Mucosa of stomach (tissue), 1 donor: ENCODE measurements at regions not wholly inside any gene's neighbourhood (a gene's known extent, or its start where the extent isn't known, plus 50 kb on each side); places are given as distances from the start of the nearest gene placed in this dataset.

Experiments used
- H3K27me3 ChIP-seq: one replicate; pipeline ENCODE4 v1.7.0; 2013; ENCODE audit warnings: mild to moderate bottlenecking, low read length; ENCODE audit not compliant: control insufficient read depth, insufficient read depth
- H3K36me3 ChIP-seq: one replicate; pipeline ENCODE4 v1.7.0; 2013; ENCODE audit warnings: low read length; ENCODE audit not compliant: control insufficient read depth, insufficient read depth
- H3K4me1 ChIP-seq: one replicate; pipeline ENCODE4 v1.7.0; 2013; ENCODE audit warnings: mild to moderate bottlenecking, low read length; ENCODE audit not compliant: control insufficient read depth, insufficient read depth
- H3K4me3 ChIP-seq: one replicate; pipeline ENCODE4 v1.7.0; 2013; ENCODE audit warnings: low read length
- H3K9ac ChIP-seq: one replicate; pipeline ENCODE4 v1.7.0; 2013; ENCODE audit warnings: mild to moderate bottlenecking, low read length, moderate library complexity
- H3K9me3 ChIP-seq: one replicate; pipeline ENCODE4 v1.7.0; 2013; ENCODE audit warnings: mild to moderate bottlenecking, low read length, moderate library complexity; ENCODE audit not compliant: control insufficient read depth
- donor health status: Pancreatic carcinoma.

DNA sequence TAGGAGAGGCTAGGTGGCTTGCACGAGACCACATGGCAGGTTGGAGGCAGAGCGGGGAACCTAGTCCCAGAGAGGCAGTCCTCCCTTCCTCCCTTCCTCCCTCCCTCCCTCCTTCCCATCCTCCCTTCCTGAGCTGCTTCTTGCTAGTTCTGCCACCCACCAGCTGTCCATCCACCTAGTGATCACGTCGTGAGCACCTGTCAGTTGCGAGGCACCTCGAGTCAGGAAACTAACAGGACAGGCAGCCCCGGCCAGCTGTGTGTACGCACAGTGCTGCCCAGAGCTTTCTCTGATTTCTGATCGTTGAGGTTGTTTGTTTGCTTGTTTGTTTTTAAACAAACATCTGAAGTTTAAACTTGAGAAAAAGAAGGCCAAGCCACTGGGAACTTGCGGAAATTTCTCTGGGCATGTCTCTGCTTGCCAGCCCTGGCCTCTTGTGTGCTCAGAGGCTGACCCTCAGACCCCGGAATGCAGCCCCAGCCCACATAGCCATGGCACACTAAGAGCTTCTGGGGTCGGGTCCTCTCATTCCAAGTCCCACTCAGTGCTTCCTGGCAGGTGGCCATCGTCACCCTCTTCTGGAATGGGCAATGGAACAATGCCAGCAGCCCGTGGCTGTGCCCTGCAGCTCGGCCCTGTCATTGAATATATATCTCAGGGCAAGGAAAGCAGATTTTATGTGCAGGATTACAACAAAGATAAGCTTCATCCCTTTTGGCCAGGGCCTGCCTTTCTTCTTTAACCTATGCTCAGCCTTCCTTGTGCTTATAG, 174.0 kb downstream of the KATNIP start:
- H3K9ac ChIP-seq: no peak overlapping the region
- peaks cover 50% of the 10 kb centered on the region for H3K4me1 ChIP-seq
- no peak overlapping the region for H3K4me3 ChIP-seq

DNA sequence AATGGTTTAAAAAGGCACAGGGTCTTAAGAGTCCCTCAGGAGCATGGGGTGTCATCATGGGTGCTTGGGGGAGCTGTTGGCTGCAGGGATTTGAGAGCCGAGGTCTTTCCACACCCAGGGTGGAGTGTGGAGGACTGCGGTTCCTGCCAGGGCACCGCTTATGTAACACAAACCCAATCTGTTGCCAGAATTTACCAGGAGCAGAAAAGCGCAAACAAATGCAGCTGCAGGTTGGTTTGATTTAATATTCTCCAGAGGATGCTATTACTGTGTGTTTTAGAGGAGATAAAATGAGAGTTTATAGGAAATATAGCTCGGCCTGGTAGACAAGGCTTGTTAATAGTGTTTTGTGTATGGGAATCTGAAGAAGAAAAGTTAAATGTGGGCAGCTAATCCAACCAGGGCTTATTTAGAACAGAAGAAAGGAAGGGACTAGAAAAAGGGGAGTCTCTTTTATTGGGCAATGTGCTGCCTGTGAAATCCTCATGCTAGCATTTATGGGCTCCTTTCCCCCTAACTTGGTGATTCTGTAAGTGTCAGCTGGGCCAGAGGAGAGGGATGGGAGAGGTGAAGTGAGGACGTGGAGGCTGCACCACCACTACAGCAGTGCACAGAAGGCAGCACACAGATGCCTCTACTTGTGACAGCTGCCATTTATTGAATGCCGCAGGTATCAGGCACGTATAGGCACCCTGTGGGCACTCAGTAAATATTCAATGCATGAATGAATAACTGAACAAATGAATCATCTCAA, 174.7 kb downstream of the KATNIP start:
- Histone ChIP-seq H3K9me3 (no peaks in the 10 kb centered on the region), H3K4me1 (peaks cover 50% of the 10 kb centered on the region), H3K36me3 (no peaks in the 10 kb centered on the region), H3K9ac (peak overlapping the region; percentile 16), H3K27me3 (no peaks in the 10 kb centered on the region), H3K4me3 (no peak overlapping the region)

More for the DNA sequence above, 174.0 kb downstream of the KATNIP start:
- no peaks in the 10 kb centered on the region for H3K27me3 ChIP-seq
- H3K9me3 ChIP-seq: no peaks in the 10 kb centered on the region
- H3K36me3 ChIP-seq: no peaks in the 10 kb centered on the region

GRCh38 chr16:27725236-27726000, 175.5 kb downstream of the KATNIP start:
- no peaks in the 10 kb centered on the region for H3K36me3 ChIP-seq
- H3K27me3 ChIP-seq: no peaks in the 10 kb centered on the region
- no peak overlapping the region for H3K4me3 ChIP-seq
- H3K4me1 ChIP-seq: peaks cover 48% of the 10 kb centered on the region
- H3K9ac ChIP-seq: peak overlapping the region; percentile 16
- no peaks in the 10 kb centered on the region for H3K9me3 ChIP-seq

DNA sequence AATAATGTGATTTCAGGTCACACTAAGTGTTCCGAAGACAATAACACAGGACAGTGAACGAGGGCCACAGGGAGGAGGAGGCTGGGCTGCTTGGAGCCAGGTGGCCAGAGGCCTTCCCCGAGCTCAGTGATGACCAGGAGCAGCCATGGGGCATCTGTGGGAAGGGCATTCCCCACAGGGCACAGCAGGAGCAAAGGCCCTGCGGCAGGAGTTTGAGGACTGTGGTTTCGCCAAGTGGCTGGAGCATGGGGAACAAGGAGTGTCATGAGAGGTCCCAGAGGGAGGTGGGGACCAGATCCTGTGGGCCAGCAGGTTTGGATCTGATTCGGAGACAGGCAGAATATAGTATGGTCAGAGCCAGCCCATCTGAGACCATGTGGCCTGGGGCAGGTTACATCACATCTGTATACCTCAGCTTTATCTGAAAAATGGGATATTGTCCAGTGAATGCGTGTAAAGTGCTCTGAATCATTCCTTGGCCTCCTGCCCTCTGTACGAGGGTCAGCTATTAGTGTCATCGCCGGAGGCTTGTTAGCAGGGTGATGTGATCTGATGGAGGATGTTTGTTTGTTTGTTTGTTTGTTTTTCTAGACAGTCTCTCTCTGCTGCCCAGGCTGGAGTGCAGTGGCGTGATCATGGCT, 176.8 kb downstream of the KATNIP start:
- Histone ChIP-seq H3K4me3 (no peak overlapping the region), H3K4me1 (peaks cover 37% of the 10 kb centered on the region), H3K27me3 (no peaks in the 10 kb centered on the region), H3K9ac (no peak overlapping the region), H3K36me3 (no peaks in the 10 kb centered on the region), H3K9me3 (no peaks in the 10 kb centered on the region)

DNA sequence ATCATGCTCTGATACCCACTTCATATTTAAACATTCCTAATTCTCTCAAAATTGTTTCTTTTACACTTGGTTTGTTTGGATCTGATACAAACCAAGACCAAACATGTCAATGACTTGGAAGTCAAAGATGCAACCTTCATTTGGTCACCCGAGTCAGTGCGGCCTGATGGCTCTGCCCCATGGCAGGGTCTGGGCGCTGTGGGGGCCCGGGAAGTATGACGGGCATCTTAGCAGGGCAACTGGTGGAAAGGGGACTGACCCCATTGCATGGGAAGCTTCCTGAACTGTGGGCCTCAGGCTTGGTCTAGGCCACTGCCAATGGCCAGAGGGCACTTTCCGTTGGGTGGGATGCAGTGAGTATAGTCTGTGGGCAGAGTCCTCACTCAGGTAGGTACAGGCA, 178.0 kb downstream of the KATNIP start:
- H3K27me3 ChIP-seq: no peaks in the 10 kb centered on the region
- no peak overlapping the region for H3K4me3 ChIP-seq
- peaks cover 25% of the 10 kb centered on the region for H3K4me1 ChIP-seq
- no peaks in the 10 kb centered on the region for H3K36me3 ChIP-seq
- no peak overlapping the region for H3K9ac ChIP-seq
- H3K9me3 ChIP-seq: no peaks in the 10 kb centered on the region

- Histone ChIP-seq H3K4me1 (peaks cover 17% of the 10 kb centered on the region), H3K4me3 (no peak overlapping the region), H3K36me3 (no peaks in the 10 kb centered on the region), H3K9ac (no peak overlapping the region), H3K9me3 (no peaks in the 10 kb centered on the region), H3K27me3 (no peaks in the 10 kb centered on the region)
These were observed 178.7 kb downstream of the KATNIP start for GRCh38 chr16:27728691-27729090.

- no peaks in the 10 kb centered on the region for H3K9me3 ChIP-seq
- H3K4me3 ChIP-seq: no peak overlapping the region
- H3K27me3 ChIP-seq: no peaks in the 10 kb centered on the region
- no peak overlapping the region for H3K9ac ChIP-seq
- no peaks in the 10 kb centered on the region for H3K36me3 ChIP-seq
- peaks cover 7% of the 10 kb centered on the region for H3K4me1 ChIP-seq
These were observed 179.8 kb downstream of the KATNIP start for GRCh38 chr16:27729516-27730304.

DNA sequence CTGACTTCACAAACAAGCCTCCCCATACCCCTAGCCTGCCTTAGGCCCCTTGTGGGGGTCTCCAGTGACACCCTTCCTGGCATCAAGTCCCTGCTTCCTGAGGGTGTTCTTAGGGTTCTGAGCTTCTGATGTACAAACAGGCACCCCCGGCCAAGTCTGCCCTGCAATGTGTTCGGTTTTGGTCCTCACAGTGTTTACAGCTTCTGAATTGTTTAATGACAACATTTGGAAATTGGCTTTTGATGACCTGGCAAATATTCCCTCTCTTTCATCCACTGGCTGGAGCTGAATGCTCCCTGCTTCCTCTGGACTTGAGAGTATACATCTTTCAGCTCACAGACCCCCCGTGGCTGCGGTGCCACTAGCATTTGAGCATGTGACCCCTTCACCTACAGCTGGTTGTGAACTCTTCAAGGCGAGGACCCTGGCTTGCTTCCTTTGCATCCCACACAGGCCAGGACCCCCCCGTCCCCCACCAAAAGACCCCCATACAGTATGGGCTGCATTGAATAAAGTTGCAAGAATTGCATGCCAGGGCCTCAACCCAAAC, 180.8 kb downstream of the KATNIP start:
- Histone ChIP-seq H3K9ac (no peak overlapping the region), H3K4me3 (no peak overlapping the region), H3K4me1 (no peaks in the 10 kb centered on the region), H3K9me3 (no peaks in the 10 kb centered on the region), H3K36me3 (no peaks in the 10 kb centered on the region), H3K27me3 (no peaks in the 10 kb centered on the region)

DNA sequence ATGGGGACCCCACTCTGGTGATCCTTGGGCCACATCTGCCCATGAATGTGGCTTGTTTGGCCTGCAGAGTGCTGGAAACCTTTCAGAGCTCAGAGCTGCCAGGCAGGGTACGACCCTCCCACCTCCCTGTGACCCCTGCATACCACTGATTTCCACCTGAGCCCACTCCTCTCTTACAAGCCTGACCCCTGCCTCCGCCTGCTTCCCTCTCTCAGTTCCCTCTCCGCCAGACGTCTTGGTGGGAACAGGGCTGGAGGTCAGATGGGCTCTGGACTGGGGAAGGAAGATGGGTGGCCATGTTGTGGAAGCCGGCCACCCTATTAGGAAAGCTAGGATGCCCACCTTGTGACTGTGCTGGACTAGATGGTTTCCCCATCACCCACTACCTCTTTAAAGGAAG, 185.1 kb downstream of the KATNIP start:
- Histone ChIP-seq H3K4me3 (no peak overlapping the region), H3K36me3 (no peaks in the 10 kb centered on the region), H3K9ac (no peak overlapping the region), H3K9me3 (no peaks in the 10 kb centered on the region), H3K4me1 (no peaks in the 10 kb centered on the region), H3K27me3 (no peaks in the 10 kb centered on the region)

GRCh38 chr16:27736431-27736830, 186.5 kb downstream of the KATNIP start:
- H3K36me3 ChIP-seq: peaks cover 5% of the 10 kb centered on the region
- no peak overlapping the region for H3K9ac ChIP-seq
- no peak overlapping the region for H3K4me3 ChIP-seq
- no peaks in the 10 kb centered on the region for H3K4me1 ChIP-seq
- no peaks in the 10 kb centered on the region for H3K9me3 ChIP-seq
- no peaks in the 10 kb centered on the region for H3K27me3 ChIP-seq

DNA sequence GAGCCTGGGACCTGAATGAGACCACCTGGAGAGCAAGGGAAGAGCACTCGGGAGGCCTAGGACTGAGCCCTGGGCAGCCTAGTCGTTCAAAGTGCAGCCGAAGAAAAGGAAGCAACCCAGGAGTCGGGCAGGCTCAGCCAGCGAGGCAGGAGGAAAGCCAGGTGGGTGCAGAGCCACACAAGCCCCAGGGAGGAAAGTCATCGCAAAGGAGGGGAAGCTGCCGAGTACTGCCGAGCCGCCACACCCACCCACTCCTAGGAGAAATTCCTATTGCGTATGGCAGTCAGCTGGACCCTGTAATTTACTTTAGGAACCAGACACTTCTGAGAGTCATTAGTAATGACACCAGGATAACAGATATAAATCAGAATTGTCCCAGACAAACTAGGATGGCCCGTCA, 187.6 kb downstream of the KATNIP start:
- no peaks in the 10 kb centered on the region for H3K4me1 ChIP-seq
- no peaks in the 10 kb centered on the region for H3K9me3 ChIP-seq

More for the DNA sequence above, 187.6 kb downstream of the KATNIP start:
- peaks cover 5% of the 10 kb centered on the region for H3K36me3 ChIP-seq
- no peaks in the 10 kb centered on the region for H3K27me3 ChIP-seq
- no peak overlapping the region for H3K4me3 ChIP-seq
- H3K9ac ChIP-seq: no peak overlapping the region
